Mesenchymal stem cell (in vitro differentiated cells and primary cell): ENCODE measurements at regions not wholly inside any gene's neighbourhood (a gene's known extent, or its start where the extent isn't known, plus 50 kb on each side); places are given as distances from the start of the nearest gene placed in this dataset.
A peak's percentile ranks its signal among the peaks of the same experiment; 100 is the strongest.

ENCODE experiments used
- DNase-seq: peaks from one replicate; pipeline ENCODE4 v3.0.0-alpha.2; 2013
- H2AFZ ChIP-seq: one replicate; pipeline ENCODE4 v1.6.1; 2013; ENCODE audit warnings: low read depth, mild to moderate bottlenecking, control low read depth, inconsistent platforms, low read length, moderate library complexity
- H2AK5ac ChIP-seq: 2 replicates; pipeline ENCODE4 v1.6.1; 2013; ENCODE audit warnings: low read length, moderate library complexity, mild to moderate bottlenecking, inconsistent platforms; ENCODE audit not compliant: severe bottlenecking
- H2BK120ac ChIP-seq: one replicate; pipeline ENCODE4 v1.6.1; 2013; ENCODE audit warnings: low read depth, mild to moderate bottlenecking, inconsistent platforms, low read length, moderate library complexity
- H2BK12ac ChIP-seq, 2 experiments: one replicate each; pipeline ENCODE4 v1.6.1; 2013; ENCODE audit warnings: inconsistent platforms in 2 of 2, low read length in 2 of 2, mild to moderate bottlenecking in 2 of 2, moderate library complexity in 2 of 2, control low read depth in 1 of 2
- H2BK15ac ChIP-seq: one replicate; pipeline ENCODE4 v1.6.1; 2013; ENCODE audit warnings: mild to moderate bottlenecking, low read depth, inconsistent platforms; ENCODE audit not compliant: poor library complexity, severe bottlenecking
- H2BK5ac ChIP-seq: 2 replicates; pipeline ENCODE4 v1.6.1; 2013; ENCODE audit warnings: low read depth, mild to moderate bottlenecking, low read length, control low read depth, inconsistent platforms; ENCODE audit not compliant: poor library complexity, severe bottlenecking
- H3K14ac ChIP-seq, 2 experiments: one replicate each; pipeline ENCODE4 v1.6.1; 2013; ENCODE audit warnings: inconsistent platforms in 2 of 2, low read length in 2 of 2, control low read depth in 1 of 2, mild to moderate bottlenecking in 1 of 2, moderate library complexity in 1 of 2
- H3K18ac ChIP-seq, 2 experiments: one replicate each; pipeline ENCODE4 v1.6.1; 2013; ENCODE audit warnings: inconsistent platforms in 2 of 2, low read length in 2 of 2, control low read depth in 1 of 2, low read depth in 1 of 2, mild to moderate bottlenecking in 1 of 2
- H3K23ac ChIP-seq, 2 experiments: one replicate each; pipeline ENCODE4 v1.6.1; 2013; ENCODE audit warnings: inconsistent platforms in 2 of 2, low read length in 2 of 2, mild to moderate bottlenecking in 2 of 2, moderate library complexity in 2 of 2, control low read depth in 1 of 2
- H3K27ac ChIP-seq: 2 replicates; pipeline ENCODE4 v1.5.1; 2013; ENCODE audit warnings: mild to moderate bottlenecking, moderate library complexity, low read length, control low read depth, inconsistent platforms; ENCODE audit not compliant: poor library complexity, severe bottlenecking
- H3K27me3 ChIP-seq, 2 experiments: 2 replicates each; pipeline versions ENCODE4 v1.6.1 to v1.7.0; 2013; ENCODE audit warnings: low read length in 2 of 2, mild to moderate bottlenecking in 2 of 2, moderate library complexity in 2 of 2, control low read depth in 1 of 2, inconsistent platforms in 1 of 2; ENCODE audit not compliant: control insufficient read depth in 1 of 2, insufficient read depth in 1 of 2
- H3K36me3 ChIP-seq, 2 experiments: 2 replicates each; pipeline versions ENCODE4 v1.6.1 to v1.7.0; 2013; ENCODE audit warnings: low read length in 2 of 2, control low read depth in 1 of 2, inconsistent platforms in 1 of 2, low read depth in 1 of 2, mild to moderate bottlenecking in 1 of 2; ENCODE audit not compliant: insufficient read depth in 2 of 2, control insufficient read depth in 1 of 2
- H3K4ac ChIP-seq, 2 experiments: one replicate each; pipeline ENCODE4 v1.6.1; 2013; ENCODE audit warnings: inconsistent platforms in 2 of 2, low read length in 2 of 2, mild to moderate bottlenecking in 2 of 2, moderate library complexity in 2 of 2, control low read depth in 1 of 2, low read depth in 1 of 2
- H3K4me1 ChIP-seq: 2 replicates; pipeline ENCODE4 v1.6.1; 2013; ENCODE audit warnings: low read depth, low read length, control low read depth; ENCODE audit not compliant: control insufficient read depth, insufficient read depth
- H3K4me2 ChIP-seq: 2 replicates; pipeline ENCODE4 v1.6.1; 2013; ENCODE audit warnings: low read length, mild to moderate bottlenecking, inconsistent platforms; ENCODE audit not compliant: poor library complexity, severe bottlenecking
- H3K4me3 ChIP-seq, 2 experiments: 2 replicates each; pipeline versions ENCODE4 v1.5.1 to v1.7.0; 2013; ENCODE audit warnings: low read length in 2 of 2, mild to moderate bottlenecking in 2 of 2, control low read depth in 1 of 2, low read depth in 1 of 2; ENCODE audit not compliant: insufficient read depth in 1 of 2
- H3K79me1 ChIP-seq: replicated peaks from 2 replicates; pipeline ENCODE4 v1.6.1; 2013; ENCODE audit warnings: mild to moderate bottlenecking, control low read depth, low read length, inconsistent platforms; ENCODE audit not compliant: poor library complexity, severe bottlenecking
- H3K9ac ChIP-seq: 2 replicates; pipeline ENCODE4 v1.7.0; 2013; ENCODE audit warnings: mild to moderate bottlenecking, low read length, moderate library complexity
- H3K9me3 ChIP-seq: 2 replicates; pipeline ENCODE4 v1.7.0; 2013; ENCODE audit warnings: mild to moderate bottlenecking, low read length; ENCODE audit not compliant: control insufficient read depth
- H4K8ac ChIP-seq: one replicate; pipeline ENCODE4 v1.6.1; 2013; ENCODE audit warnings: inconsistent platforms, mild to moderate bottlenecking, low read length, moderate library complexity
- H4K91ac ChIP-seq: one replicate; pipeline ENCODE4 v1.6.1; 2013; ENCODE audit warnings: mild to moderate bottlenecking, low read length, inconsistent platforms
- WGBS: methylation state at CpG from one replicate; pipeline ENCODE4 v1.1.7; 2013; ENCODE audit warnings: mixed read lengths; 5-methylcytosine and 5-hydroxymethylcytosine counted together

DNA sequence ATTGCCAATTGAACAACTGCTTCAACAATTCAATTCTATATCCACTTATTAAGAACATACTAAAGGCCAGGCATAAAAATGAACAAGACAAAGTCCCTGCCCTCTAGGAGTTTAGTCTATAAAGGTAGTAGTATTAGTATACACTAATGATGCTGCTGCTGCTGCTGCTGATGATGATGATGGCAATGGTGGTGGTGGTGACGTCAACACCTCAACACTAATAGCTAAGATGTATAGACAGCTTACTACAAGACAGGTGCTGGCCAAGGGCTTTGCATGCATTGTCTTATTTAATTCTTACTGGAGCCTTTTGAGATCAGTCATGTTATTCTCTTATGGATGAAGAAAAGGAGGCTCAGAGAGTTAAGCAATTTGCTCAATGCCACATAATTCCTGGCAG is 164.4 kb upstream of the ASIC2 start:
- no peak overlapping the region for H3K4me2 ChIP-seq
- H2AFZ ChIP-seq, result no peak overlapping the region
- no peak overlapping the region for H3K18ac ChIP-seq
- H2AK5ac ChIP-seq, result no peak overlapping the region
- no peaks in the 10 kb centered on the region for H3K79me1 ChIP-seq
- no peak overlapping the region for H3K14ac ChIP-seq
- no peak overlapping the region for H2BK5ac ChIP-seq
- H3K27ac ChIP-seq, result no peak overlapping the region
- H3K23ac ChIP-seq, result no peak overlapping the region
- H4K8ac ChIP-seq, result no peak overlapping the region
- H3K36me3 ChIP-seq, result no peaks in the 10 kb centered on the region
- H3K9me3 ChIP-seq, result no peaks in the 10 kb centered on the region
- no peak overlapping the region for H2BK12ac ChIP-seq
- H3K4me3 ChIP-seq, result no peak overlapping the region
- H2BK15ac ChIP-seq, result no peak overlapping the region
- peaks cover 0 to 53% of the 10 kb centered on the region in 2 experiments for H3K27me3 ChIP-seq
- no peaks in the 10 kb centered on the region for H3K4me1 ChIP-seq
- no peak for DNase-seq
- H3K9ac ChIP-seq, result no peak overlapping the region
- no peak overlapping the region for H2BK120ac ChIP-seq
- no peak overlapping the region for H3K4ac ChIP-seq
- no peak overlapping the region for H4K91ac ChIP-seq
- no CpG with 5 or more reads among the region's 1 CpG for WGBS

DNA sequence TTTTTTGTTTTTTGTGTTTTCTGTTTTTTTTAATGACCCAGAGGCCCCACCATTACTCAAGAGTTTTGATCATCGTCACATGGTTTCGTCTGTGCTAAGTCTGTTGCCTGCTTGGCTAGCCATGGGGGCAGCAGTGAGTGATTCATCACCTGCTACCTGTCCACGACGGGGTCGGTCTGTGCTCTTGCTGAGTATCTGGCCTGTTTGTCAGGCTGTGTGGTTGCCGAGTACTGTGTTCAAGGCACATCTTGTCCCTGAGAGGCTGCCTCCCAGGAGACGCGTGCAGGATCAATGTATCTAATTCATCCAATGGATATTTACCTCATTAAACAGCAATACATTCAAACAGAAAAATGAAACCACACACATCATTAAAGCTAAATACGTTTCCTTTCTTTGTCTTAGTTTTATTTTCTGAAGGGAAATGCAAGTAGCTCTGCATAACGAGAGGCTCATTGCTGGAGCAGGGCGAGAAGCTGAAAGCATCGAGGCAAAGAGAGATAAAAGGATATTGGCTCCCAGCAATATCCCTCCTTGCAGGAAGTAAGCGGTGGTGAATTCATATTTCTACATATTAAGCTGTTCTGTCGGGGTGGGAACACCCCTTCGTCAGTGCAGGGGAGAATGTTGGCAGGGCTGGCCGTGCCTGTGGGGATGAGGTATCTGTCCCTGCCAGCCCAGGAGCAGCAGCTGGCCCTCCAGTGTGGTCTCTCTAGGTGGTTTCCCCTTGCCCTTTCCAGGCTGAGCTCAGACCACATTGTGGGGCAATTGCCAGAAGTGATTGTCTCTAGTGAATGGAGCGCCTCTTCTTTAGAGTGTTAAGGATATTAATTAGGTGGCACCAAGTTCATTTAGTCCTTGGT is 166.2 kb upstream of the ASIC2 start:
- WGBS, result 94% methylated on average over 17 of the region's 17 CpGs
- H2BK15ac ChIP-seq, result no peak overlapping the region

DNA sequence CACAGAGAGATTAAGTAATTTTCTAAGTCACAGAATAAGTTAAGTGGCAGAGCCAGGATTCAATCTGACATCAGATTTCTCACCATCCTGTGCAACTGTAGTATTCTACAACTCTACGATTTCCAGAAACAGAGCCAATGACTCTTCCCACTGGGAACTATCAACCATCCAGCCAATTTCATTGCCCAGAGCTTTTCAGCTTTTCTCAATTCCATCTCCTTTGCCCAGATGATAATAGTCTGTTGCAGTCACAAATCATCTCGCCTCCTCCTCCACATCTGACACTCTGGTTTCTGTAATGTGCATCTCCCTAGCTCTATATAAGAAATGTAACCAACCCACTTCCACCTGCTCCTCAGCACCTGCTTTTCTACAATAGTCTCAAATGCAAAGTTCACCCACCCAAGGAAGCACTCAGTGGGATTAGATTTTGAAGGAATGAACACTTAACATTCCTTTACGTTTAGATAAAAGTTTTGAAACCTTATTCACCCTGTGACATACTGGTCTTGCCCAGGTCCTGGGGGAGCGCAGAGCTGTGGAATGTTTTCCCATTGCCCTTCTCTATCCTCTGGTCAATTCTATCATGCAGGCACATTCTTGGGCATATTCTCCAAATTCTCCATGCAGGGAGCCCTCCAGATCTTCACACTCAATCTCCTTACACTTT is 167.8 kb upstream of the ASIC2 start:
- no peak overlapping the region for H3K4me3 ChIP-seq
- no peaks in the 10 kb centered on the region for H3K9me3 ChIP-seq
- peaks cover 0 to 58% of the 10 kb centered on the region in 2 experiments for H3K27me3 ChIP-seq
- H2BK120ac ChIP-seq, result no peak overlapping the region
- peak overlapping the region in 1 of 2 experiments; percentile 55 for H3K4ac ChIP-seq
- no peak overlapping the region for H3K23ac ChIP-seq
- peak overlapping the region; percentile 24 for H4K8ac ChIP-seq
- no peak overlapping the region for H3K9ac ChIP-seq
- H2AK5ac ChIP-seq, result no peak overlapping the region
- no peak overlapping the region for H2AFZ ChIP-seq
- no peak overlapping the region for H3K14ac ChIP-seq
- no peaks in the 10 kb centered on the region for H3K4me1 ChIP-seq
- H3K18ac ChIP-seq, result no peak overlapping the region
- no peak overlapping the region for H4K91ac ChIP-seq
- no peak for DNase-seq
- H2BK12ac ChIP-seq, result peak overlapping the region in 1 of 2 experiments; percentile 59
- no peak overlapping the region for H3K27ac ChIP-seq
- H3K36me3 ChIP-seq, result no peaks in the 10 kb centered on the region
- WGBS, result 41% methylated on average over 4 of the region's 4 CpGs
- no peak overlapping the region for H2BK15ac ChIP-seq
- H2BK5ac ChIP-seq, result no peak overlapping the region
- H3K79me1 ChIP-seq, result no peaks in the 10 kb centered on the region
- no peak overlapping the region for H3K4me2 ChIP-seq

More for the DNA sequence above, 166.2 kb upstream of the ASIC2 start:
- Histone ChIP-seq H2AK5ac (no peak overlapping the region), H2BK5ac (no peak overlapping the region), H3K4ac (peak overlapping the region in 1 of 2 experiments; percentile 81), H4K91ac (peak overlapping the region; percentile 74), H2BK12ac (no peak overlapping the region), H2AFZ (no peak overlapping the region), H4K8ac (no peak overlapping the region), H3K27ac (no peak overlapping the region), H3K4me2 (no peak overlapping the region), H2BK120ac (no peak overlapping the region), H3K9ac (no peak overlapping the region), H3K36me3 (no peaks in the 10 kb centered on the region), H3K4me1 (no peaks in the 10 kb centered on the region), H3K23ac (no peak overlapping the region), H3K79me1 (no peaks in the 10 kb centered on the region), H3K14ac (no peak overlapping the region), H3K4me3 (no peak overlapping the region), H3K18ac (no peak overlapping the region), H3K9me3 (no peaks in the 10 kb centered on the region), H3K27me3 (peaks cover 0 to 63% of the 10 kb centered on the region in 2 experiments)
- no peak for DNase-seq

DNA sequence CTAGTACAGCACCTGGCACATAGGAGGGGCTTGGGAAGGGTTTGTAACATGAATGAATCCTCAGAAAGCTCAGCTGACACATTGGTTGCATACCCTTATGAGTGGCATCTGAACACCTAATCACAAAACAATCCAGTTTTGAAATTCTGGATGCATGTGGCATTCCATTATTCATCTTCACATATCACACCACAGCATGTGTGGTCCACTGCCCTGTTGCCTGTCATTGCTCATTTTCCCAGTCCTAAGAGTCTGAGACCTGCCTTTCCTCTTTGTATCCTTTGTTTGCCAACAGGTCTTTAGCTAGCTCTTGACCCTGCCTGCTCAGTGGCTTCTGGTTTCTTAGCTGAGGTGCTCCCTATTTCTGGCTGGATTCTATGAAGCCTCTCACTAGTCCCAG is 170.8 kb upstream of the ASIC2 start:
- Histone ChIP-seq H2BK12ac (peak overlapping the region; percentile 2 to 70), H3K4me2 (no peak overlapping the region), H3K4me3 (no peak overlapping the region), H3K27me3 (peaks cover 0 to 36% of the 10 kb centered on the region in 2 experiments), H3K36me3 (no peaks in the 10 kb centered on the region), H2BK15ac (no peak overlapping the region), H3K14ac (no peak overlapping the region), H2AFZ (no peak overlapping the region), H2BK120ac (peak overlapping the region; percentile 88), H4K91ac (peak overlapping the region; percentile 43), H4K8ac (peak overlapping the region; percentile 76), H3K4ac (peak overlapping the region; percentile 3 to 79), H2BK5ac (no peak overlapping the region), H3K18ac (peak overlapping the region; percentile 63 to 84), H3K27ac (no peak overlapping the region), H3K4me1 (no peaks in the 10 kb centered on the region), H3K9ac (no peak overlapping the region), H2AK5ac (no peak overlapping the region), H3K79me1 (no peaks in the 10 kb centered on the region), H3K23ac (no peak overlapping the region), H3K9me3 (peaks cover 5% of the 10 kb centered on the region)
- peak; percentile 30 for DNase-seq
